ENCODE measurements at regions not wholly inside any gene's neighbourhood (a gene's known extent, or its start where the extent isn't known, plus 50 kb on each side); places are given as distances from the start of the nearest gene placed in this dataset.

GRCh38 chr17:65345261-65346005, 208.3 kb downstream of the RGS9 start:
- Histone ChIP-seq H3K27me3 (ENCODE audit: control insufficient read depth in 1 of 2, insufficient read depth in 2 of 2, low read length in 2 of 2) (no peaks in the 10 kb centered on the region), H3K9ac (ENCODE audit: low read length in 2 of 2) (no peak overlapping the region), H3K36me3 (ENCODE audit: control insufficient read depth in 2 of 2, insufficient read depth in 2 of 2, low read length in 2 of 2) (no peaks in the 10 kb centered on the region), H3K27ac (ENCODE audit: low read length) (no peak overlapping the region), H3K4me1 (ENCODE audit: control insufficient read depth, insufficient read depth, low read length) (no peaks in the 10 kb centered on the region), H3K9me3 (ENCODE audit: control insufficient read depth in 2 of 2, low read length in 2 of 2) (peaks cover 0 to 2% of the 10 kb centered on the region in 2 donors), H3K4me3 (ENCODE audit: low read length in 2 of 2) (no peak overlapping the region)

GRCh38 chr17:65340401-65340800, 203.2 kb downstream of the RGS9 start:
- no peaks in the 10 kb centered on the region for H3K4me1 ChIP-seq (ENCODE audit: control insufficient read depth, insufficient read depth, low read length)
- no peak overlapping the region for H3K9ac ChIP-seq (ENCODE audit: low read length in 2 of 2)
- no peak overlapping the region for H3K4me3 ChIP-seq (ENCODE audit: low read length in 2 of 2)
- no peak overlapping the region for H3K27ac ChIP-seq (ENCODE audit: low read length)
- H3K36me3 ChIP-seq (ENCODE audit: control insufficient read depth in 2 of 2, insufficient read depth in 2 of 2, low read length in 2 of 2), result no peaks in the 10 kb centered on the region
- no peaks in the 10 kb centered on the region for H3K9me3 ChIP-seq (ENCODE audit: control insufficient read depth in 2 of 2, low read length in 2 of 2)
- no peaks in the 10 kb centered on the region for H3K27me3 ChIP-seq (ENCODE audit: control insufficient read depth in 1 of 2, insufficient read depth in 2 of 2, low read length in 2 of 2)

GRCh38 chr17:65334406-65334805, 197.2 kb downstream of the RGS9 start:
- Histone ChIP-seq H3K9ac (ENCODE audit: low read length in 2 of 2) (no peak overlapping the region), H3K27me3 (ENCODE audit: control insufficient read depth in 1 of 2, insufficient read depth in 2 of 2, low read length in 2 of 2) (no peaks in the 10 kb centered on the region), H3K4me3 (ENCODE audit: low read length in 2 of 2) (no peak overlapping the region), H3K36me3 (ENCODE audit: control insufficient read depth in 2 of 2, insufficient read depth in 2 of 2, low read length in 2 of 2) (no peaks in the 10 kb centered on the region), H3K27ac (ENCODE audit: low read length) (no peak overlapping the region), H3K4me1 (ENCODE audit: control insufficient read depth, insufficient read depth, low read length) (no peaks in the 10 kb centered on the region), H3K9me3 (ENCODE audit: control insufficient read depth in 2 of 2, low read length in 2 of 2) (peaks cover 0 to 2% of the 10 kb centered on the region in 2 donors)

GRCh38 chr17:65332779-65333178, 195.6 kb downstream of the RGS9 start:
- no peaks in the 10 kb centered on the region for H3K27me3 ChIP-seq (ENCODE audit: control insufficient read depth in 1 of 2, insufficient read depth in 2 of 2, low read length in 2 of 2)
- peaks cover 0 to 2% of the 10 kb centered on the region in 2 donors for H3K9me3 ChIP-seq (ENCODE audit: control insufficient read depth in 2 of 2, low read length in 2 of 2)

GRCh38 chr17:65332375-65332774, 195.2 kb downstream of the RGS9 start:
- Histone ChIP-seq H3K9ac (ENCODE audit: low read length in 2 of 2) (no peak overlapping the region), H3K27ac (ENCODE audit: low read length) (no peak overlapping the region), H3K9me3 (ENCODE audit: control insufficient read depth in 2 of 2, low read length in 2 of 2) (peaks cover 0 to 2% of the 10 kb centered on the region in 2 donors), H3K36me3 (ENCODE audit: control insufficient read depth in 2 of 2, insufficient read depth in 2 of 2, low read length in 2 of 2) (no peaks in the 10 kb centered on the region), H3K27me3 (ENCODE audit: control insufficient read depth in 1 of 2, insufficient read depth in 2 of 2, low read length in 2 of 2) (no peaks in the 10 kb centered on the region), H3K4me3 (ENCODE audit: low read length in 2 of 2) (no peak overlapping the region), H3K4me1 (ENCODE audit: control insufficient read depth, insufficient read depth, low read length) (no peaks in the 10 kb centered on the region)

More at GRCh38 chr17:65332779-65333178, 195.6 kb downstream of the RGS9 start:
- Histone ChIP-seq H3K9ac (ENCODE audit: low read length in 2 of 2) (no peak overlapping the region), H3K4me3 (ENCODE audit: low read length in 2 of 2) (no peak overlapping the region), H3K36me3 (ENCODE audit: control insufficient read depth in 2 of 2, insufficient read depth in 2 of 2, low read length in 2 of 2) (no peaks in the 10 kb centered on the region), H3K27ac (ENCODE audit: low read length) (no peak overlapping the region), H3K4me1 (ENCODE audit: control insufficient read depth, insufficient read depth, low read length) (no peaks in the 10 kb centered on the region)

- Histone ChIP-seq H3K9me3 (ENCODE audit: control insufficient read depth in 2 of 2, low read length in 2 of 2) (no peaks in the 10 kb centered on the region), H3K9ac (ENCODE audit: low read length in 2 of 2) (no peak overlapping the region), H3K4me3 (ENCODE audit: low read length in 2 of 2) (no peak overlapping the region), H3K36me3 (ENCODE audit: control insufficient read depth in 2 of 2, insufficient read depth in 2 of 2, low read length in 2 of 2) (no peaks in the 10 kb centered on the region), H3K27me3 (ENCODE audit: control insufficient read depth in 1 of 2, insufficient read depth in 2 of 2, low read length in 2 of 2) (no peaks in the 10 kb centered on the region), H3K4me1 (ENCODE audit: control insufficient read depth, insufficient read depth, low read length) (peaks cover 7% of the 10 kb centered on the region), H3K27ac (ENCODE audit: low read length) (no peak overlapping the region)
These were observed 191.4 kb downstream of the RGS9 start for GRCh38 chr17:65328567-65328966.

- no peak overlapping the region for H3K4me3 ChIP-seq (ENCODE audit: low read length in 2 of 2)
- H3K4me1 ChIP-seq (ENCODE audit: control insufficient read depth, insufficient read depth, low read length), result peaks cover 7% of the 10 kb centered on the region
- H3K27ac ChIP-seq (ENCODE audit: low read length), result no peak overlapping the region
- no peaks in the 10 kb centered on the region for H3K36me3 ChIP-seq (ENCODE audit: control insufficient read depth in 2 of 2, insufficient read depth in 2 of 2, low read length in 2 of 2)
- no peaks in the 10 kb centered on the region for H3K27me3 ChIP-seq (ENCODE audit: control insufficient read depth in 1 of 2, insufficient read depth in 2 of 2, low read length in 2 of 2)
- H3K9ac ChIP-seq (ENCODE audit: low read length in 2 of 2), result no peak overlapping the region
- no peaks in the 10 kb centered on the region for H3K9me3 ChIP-seq (ENCODE audit: control insufficient read depth in 2 of 2, low read length in 2 of 2)
These were observed 187.6 kb downstream of the RGS9 start for GRCh38 chr17:65324611-65325342.

- H3K36me3 ChIP-seq (ENCODE audit: control insufficient read depth in 2 of 2, insufficient read depth in 2 of 2, low read length in 2 of 2), result no peaks in the 10 kb centered on the region
- H3K9ac ChIP-seq (ENCODE audit: low read length in 2 of 2), result no peak overlapping the region
- H3K4me3 ChIP-seq (ENCODE audit: low read length in 2 of 2), result no peak overlapping the region
- no peak overlapping the region for H3K27ac ChIP-seq (ENCODE audit: low read length)
- H3K4me1 ChIP-seq (ENCODE audit: control insufficient read depth, insufficient read depth, low read length), result peaks cover 7% of the 10 kb centered on the region
- H3K9me3 ChIP-seq (ENCODE audit: control insufficient read depth in 2 of 2, low read length in 2 of 2), result no peaks in the 10 kb centered on the region
- no peaks in the 10 kb centered on the region for H3K27me3 ChIP-seq (ENCODE audit: control insufficient read depth in 1 of 2, insufficient read depth in 2 of 2, low read length in 2 of 2)
These were observed 185.9 kb downstream of the RGS9 start for GRCh38 chr17:65323049-65323448.

GRCh38 chr17:65320820-65321219, 183.7 kb downstream of the RGS9 start:
- Histone ChIP-seq H3K27ac (ENCODE audit: low read length) (no peak overlapping the region), H3K4me1 (ENCODE audit: control insufficient read depth, insufficient read depth, low read length) (peaks cover 7% of the 10 kb centered on the region), H3K9me3 (ENCODE audit: control insufficient read depth in 2 of 2, low read length in 2 of 2) (no peaks in the 10 kb centered on the region), H3K4me3 (ENCODE audit: low read length in 2 of 2) (no peak overlapping the region), H3K36me3 (ENCODE audit: control insufficient read depth in 2 of 2, insufficient read depth in 2 of 2, low read length in 2 of 2) (no peaks in the 10 kb centered on the region), H3K9ac (ENCODE audit: low read length in 2 of 2) (no peak overlapping the region), H3K27me3 (ENCODE audit: control insufficient read depth in 1 of 2, insufficient read depth in 2 of 2, low read length in 2 of 2) (no peaks in the 10 kb centered on the region)

- H3K27ac ChIP-seq (ENCODE audit: low read length), result no peak overlapping the region
- H3K9me3 ChIP-seq (ENCODE audit: control insufficient read depth in 2 of 2, low read length in 2 of 2), result no peaks in the 10 kb centered on the region
- no peaks in the 10 kb centered on the region for H3K27me3 ChIP-seq (ENCODE audit: control insufficient read depth in 1 of 2, insufficient read depth in 2 of 2, low read length in 2 of 2)
These were observed 177.0 kb downstream of the RGS9 start for GRCh38 chr17:65314212-65314611.

More at GRCh38 chr17:65314212-65314611, 177.0 kb downstream of the RGS9 start:
- Histone ChIP-seq H3K9ac (ENCODE audit: low read length in 2 of 2) (no peak overlapping the region), H3K4me1 (ENCODE audit: control insufficient read depth, insufficient read depth, low read length) (no peaks in the 10 kb centered on the region), H3K4me3 (ENCODE audit: low read length in 2 of 2) (no peak overlapping the region), H3K36me3 (ENCODE audit: control insufficient read depth in 2 of 2, insufficient read depth in 2 of 2, low read length in 2 of 2) (no peaks in the 10 kb centered on the region)
